ENCODE measurements at regions not wholly inside any gene's neighbourhood (a gene's known extent, or its start where the extent isn't known, plus 50 kb on each side); places are given as distances from the start of the nearest gene placed in this dataset.

DNA sequence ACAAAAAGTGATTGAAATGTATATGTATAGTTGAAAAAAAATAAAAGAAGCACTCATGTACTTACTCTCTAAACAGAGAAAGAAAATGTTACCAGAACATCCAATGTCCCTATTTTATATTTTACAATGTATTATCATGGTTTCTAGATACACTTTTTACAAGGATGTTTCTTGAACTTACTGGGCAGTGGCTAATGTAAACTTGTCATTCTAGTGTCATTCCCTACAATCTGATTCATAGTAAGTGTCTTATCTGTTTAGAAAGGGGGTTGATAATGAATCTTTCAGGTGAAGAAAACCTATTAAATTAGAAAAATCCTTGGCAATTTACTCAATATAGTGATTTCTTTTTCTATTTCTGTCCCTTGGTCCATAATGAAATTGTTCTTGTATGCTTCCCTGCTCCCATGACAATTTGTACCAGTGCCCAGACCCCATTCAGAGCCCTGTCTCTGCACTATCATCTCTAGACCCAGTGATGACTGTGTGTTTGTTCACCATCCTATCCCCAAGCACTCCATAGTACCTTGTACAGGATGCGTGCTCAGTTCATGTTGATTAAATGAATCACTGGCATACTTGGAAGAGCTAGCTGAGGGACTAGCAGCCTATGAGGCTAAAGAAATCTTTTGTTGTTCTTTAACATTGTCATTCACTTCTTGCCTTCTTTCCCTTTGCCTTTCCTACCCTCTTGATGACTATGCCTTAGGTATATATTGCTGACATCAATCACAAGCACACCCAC, 101.2 kb downstream of the HMHB1 start:
- TF ChIP-seq POLR2A (IDR thresholded peaks at IDR 0.05) = no peak
- TF ChIP-seq POLR2AphosphoS5 (IDR thresholded peaks at IDR 0.05) = no peak
- TF ChIP-seq CTCF (IDR thresholded peaks at IDR 0.05) = no peak
